ENCODE measurements at regions not wholly inside any gene's neighbourhood (a gene's known extent, or its start where the extent isn't known, plus 50 kb on each side); places are given as distances from the start of the nearest gene placed in this dataset.

- Histone ChIP-seq H3K36me3 (no peaks in the 10 kb centered on the region), H3K27ac (no peak overlapping the region), H3K9me3 (no peaks in the 10 kb centered on the region), H3K4me1 (ENCODE audit: control insufficient read depth in 1 of 2, low read depth in 2 of 2) (no peaks in the 10 kb centered on the region), H3K27me3 (replicated peaks; ENCODE audit: insufficient read depth) (no peaks in the 10 kb centered on the region), H3K4me3 (no peak overlapping the region)
- ATAC-seq (ENCODE audit: insufficient number of reproducible peaks, low FRiP score, low read depth) (no peak), DNase-seq (ENCODE audit: low spot score) (no peak)
- no peak for TF ChIP-seq CTCF (IDR thresholded peaks at IDR 0.05)
These were observed 100.6 kb upstream of the SLC24A5 start for GRCh38 chr15:48020166-48020565.

GRCh38 chr15:48021336-48022086 lies 99.3 kb upstream of the SLC24A5 start:
- no peak for TF ChIP-seq CTCF (IDR thresholded peaks at IDR 0.05)

GRCh38 chr15:48025118-48025517 lies 95.7 kb upstream of the SLC24A5 start:
- no peak overlapping the region for H3K27ac ChIP-seq
- no peak for DNase-seq (ENCODE audit: low spot score)
- H3K4me1 ChIP-seq (ENCODE audit: control insufficient read depth in 1 of 2, low read depth in 2 of 2) = no peaks in the 10 kb centered on the region
- no peak overlapping the region for H3K4me3 ChIP-seq
- no peaks in the 10 kb centered on the region for H3K36me3 ChIP-seq
- H3K27me3 ChIP-seq (replicated peaks; ENCODE audit: insufficient read depth) = no peaks in the 10 kb centered on the region
- no peak for ATAC-seq (ENCODE audit: insufficient number of reproducible peaks, low FRiP score, low read depth)
- H3K9me3 ChIP-seq = no peaks in the 10 kb centered on the region
- no peak for TF ChIP-seq CTCF (IDR thresholded peaks at IDR 0.05)

More at GRCh38 chr15:48021336-48022086, 99.3 kb upstream of the SLC24A5 start:
- Histone ChIP-seq H3K27ac (no peak overlapping the region), H3K27me3 (replicated peaks; ENCODE audit: insufficient read depth) (no peaks in the 10 kb centered on the region), H3K9me3 (no peaks in the 10 kb centered on the region), H3K4me3 (no peak overlapping the region), H3K36me3 (no peaks in the 10 kb centered on the region), H3K4me1 (ENCODE audit: control insufficient read depth in 1 of 2, low read depth in 2 of 2) (no peaks in the 10 kb centered on the region)
- DNase-seq (ENCODE audit: low spot score) (no peak), ATAC-seq (ENCODE audit: insufficient number of reproducible peaks, low FRiP score, low read depth) (no peak)

- no peaks in the 10 kb centered on the region for H3K36me3 ChIP-seq
- DNase-seq (ENCODE audit: low spot score) (no peak), ATAC-seq (ENCODE audit: insufficient number of reproducible peaks, low FRiP score, low read depth) (no peak)
- TF ChIP-seq CTCF (IDR thresholded peaks at IDR 0.05) = no peak
- H3K4me3 ChIP-seq = no peak overlapping the region
- H3K27ac ChIP-seq = no peak overlapping the region
- H3K9me3 ChIP-seq = no peaks in the 10 kb centered on the region
- no peaks in the 10 kb centered on the region for H3K4me1 ChIP-seq (ENCODE audit: control insufficient read depth in 1 of 2, low read depth in 2 of 2)
- no peaks in the 10 kb centered on the region for H3K27me3 ChIP-seq (replicated peaks; ENCODE audit: insufficient read depth)
These were observed 92.1 kb upstream of the SLC24A5 start for GRCh38 chr15:48028712-48029111.

- Histone ChIP-seq H3K27me3 (replicated peaks; ENCODE audit: insufficient read depth) (no peaks in the 10 kb centered on the region), H3K4me3 (no peak overlapping the region), H3K9me3 (no peaks in the 10 kb centered on the region), H3K36me3 (no peaks in the 10 kb centered on the region), H3K4me1 (ENCODE audit: control insufficient read depth in 1 of 2, low read depth in 2 of 2) (no peaks in the 10 kb centered on the region), H3K27ac (no peak overlapping the region)
- TF ChIP-seq CTCF (IDR thresholded peaks at IDR 0.05) = no peak
- ATAC-seq (ENCODE audit: insufficient number of reproducible peaks, low FRiP score, low read depth) = no peak
- DNase-seq (ENCODE audit: low spot score) = no peak
These were observed 91.1 kb upstream of the SLC24A5 start for GRCh38 chr15:48029642-48030041.

All from thoracic aorta (tissue), 2 donors.